WTC11 (cell line): ENCODE measurements at regions not wholly inside any gene's neighbourhood (a gene's known extent, or its start where the extent isn't known, plus 50 kb on each side); places are given as distances from the start of the nearest gene placed in this dataset.
A peak's percentile ranks its signal among the peaks of the same experiment; 100 is the strongest.

Experiments
- ATAC-seq: fragments of 200-7000 bp; cut with Tn5 transposase; 2 replicates; pipeline ENCODE4 v1.10.0; 2021; ENCODE audit warnings: mild to moderate bottlenecking, moderate library complexity
- CTCF ChIA-PET: fragments of 300-600 bp; sonication (Branson Sonifier 250); formaldehyde crosslinking; loops from one replicate; lab custom pipeline; 2021; ENCODE audit warnings: antibody characterized with exemption; lab: Charles Lee
- POLR2A ChIA-PET: fragments of 350-600 bp; sonication (Branson Sonifier 250); formaldehyde crosslinking; loops from one replicate; lab custom pipeline; 2021; ENCODE audit warnings: antibody characterized with exemption; lab: Charles Lee
- DNase-seq: peaks from one replicate; pipeline ENCODE4 v3.0.0; 2021; ENCODE audit warnings: low spot score
- H3K27ac Mint-ChIP-seq: 2 replicates; pipeline ENCODE4 v1.8.0; 2021; ENCODE audit warnings: mixed read lengths
- H3K27me3 Mint-ChIP-seq: 2 replicates; pipeline ENCODE4 v1.8.0; 2021; ENCODE audit warnings: low read depth, mild to moderate bottlenecking, moderate library complexity, mixed read lengths
- H3K36me3 Mint-ChIP-seq: 2 replicates; pipeline ENCODE4 v1.8.0; 2021; ENCODE audit warnings: mixed read lengths
- H3K4me1 Mint-ChIP-seq: 2 replicates; pipeline ENCODE4 v1.8.0; 2022; ENCODE audit warnings: mixed read lengths
- H3K4me3 Mint-ChIP-seq: 2 replicates; pipeline ENCODE4 v1.8.0; 2021; ENCODE audit warnings: mild to moderate bottlenecking, moderate library complexity, mixed read lengths
- H3K9me3 Mint-ChIP-seq: 2 replicates; pipeline ENCODE4 v1.8.0; 2021; ENCODE audit warnings: mixed read lengths
- ATF2 ChIP-seq: sonication (generic); formaldehyde crosslinking; IDR thresholded peaks from 2 replicates; pipeline ENCODE4 v1.8.1; 2022; ENCODE audit warnings: low read depth, missing genetic modification reagents, borderline replicate concordance
- ATF3 ChIP-seq: sonication (generic); formaldehyde crosslinking; conservative IDR thresholded peaks from 2 replicates; pipeline ENCODE4 v1.8.1; 2022; ENCODE audit warnings: mild to moderate bottlenecking, missing genetic modification reagents
- CREM ChIP-seq: sonication (generic); formaldehyde crosslinking; IDR thresholded peaks from 2 replicates; pipeline ENCODE4 v1.8.1; 2022; ENCODE audit warnings: mild to moderate bottlenecking, missing genetic modification reagents, moderate library complexity
- E2F4 ChIP-seq: sonication (generic); formaldehyde crosslinking; IDR thresholded peaks from 2 replicates; pipeline ENCODE4 v1.8.1; 2022; ENCODE audit warnings: low read depth, mild to moderate bottlenecking, moderate library complexity, missing genetic modification reagents, borderline replicate concordance
- ESRRA ChIP-seq: sonication (generic); formaldehyde crosslinking; IDR thresholded peaks from 2 replicates; pipeline ENCODE4 v1.8.1; 2022; ENCODE audit warnings: mild to moderate bottlenecking, missing genetic modification reagents, borderline replicate concordance
- ETV6 ChIP-seq: sonication (generic); formaldehyde crosslinking; IDR thresholded peaks from 2 replicates; pipeline ENCODE4 v1.8.1; 2022; ENCODE audit warnings: mild to moderate bottlenecking, missing genetic modification reagents
- FOXJ3 ChIP-seq: sonication (generic); formaldehyde crosslinking; IDR thresholded peaks from 2 replicates; pipeline ENCODE4 v1.9.0; 2021; ENCODE audit warnings: missing genetic modification reagents, mild to moderate bottlenecking, borderline replicate concordance
- FOXK1 ChIP-seq: sonication (generic); formaldehyde crosslinking; IDR thresholded peaks from 2 replicates; pipeline ENCODE4 v1.8.0; 2022; ENCODE audit warnings: mild to moderate bottlenecking, moderate library complexity, missing genetic modification reagents
- FOXP1 ChIP-seq: sonication (generic); formaldehyde crosslinking; IDR thresholded peaks from 2 replicates; pipeline ENCODE4 v1.8.0; 2022; ENCODE audit warnings: missing genetic modification reagents, mild to moderate bottlenecking, moderate library complexity, borderline replicate concordance
- HMGA2 ChIP-seq: fragments of 250-450 bp; sonication (Bioruptor Pico); IDR thresholded peaks from 2 replicates; pipeline ENCODE4 v1.4.0; 2021; ENCODE audit warnings: mild to moderate bottlenecking, moderate library complexity
- JAZF1 ChIP-seq: fragments of 250-450 bp; sonication (Bioruptor Pico); IDR thresholded peaks from 2 replicates; pipeline ENCODE4 v1.9.0; 2021; ENCODE audit warnings: moderate library complexity, mild to moderate bottlenecking, inconsistent platforms
- JUN ChIP-seq: sonication (generic); formaldehyde crosslinking; IDR thresholded peaks from 2 replicates; pipeline ENCODE4 v1.8.0; 2023; ENCODE audit warnings: mild to moderate bottlenecking, missing genetic modification reagents
- MAX ChIP-seq: sonication (generic); formaldehyde crosslinking; IDR thresholded peaks from 2 replicates; pipeline ENCODE4 v1.8.0; 2022; ENCODE audit warnings: mild to moderate bottlenecking, missing genetic modification reagents
- NR1H2 ChIP-seq: sonication (generic); formaldehyde crosslinking; IDR thresholded peaks from 2 replicates; pipeline ENCODE4 v1.9.0; 2021; ENCODE audit warnings: mild to moderate bottlenecking, moderate library complexity, missing genetic modification reagents
- RORB ChIP-seq: fragments of 250-450 bp; sonication (Bioruptor Pico); IDR thresholded peaks from 2 replicates; pipeline ENCODE4 v1.9.0; 2021; ENCODE audit warnings: mild to moderate bottlenecking
- TCF7 ChIP-seq: sonication (generic); formaldehyde crosslinking; IDR thresholded peaks from 2 replicates; pipeline ENCODE4 v1.8.0; 2022; ENCODE audit warnings: mild to moderate bottlenecking, low read depth, missing genetic modification reagents, moderate library complexity
- TP53 ChIP-seq: sonication (generic); formaldehyde crosslinking; IDR thresholded peaks from 2 replicates; pipeline ENCODE4 v1.8.1; 2023; ENCODE audit warnings: mild to moderate bottlenecking, missing genetic modification reagents
- ZBTB21 ChIP-seq: sonication (generic); formaldehyde crosslinking; IDR thresholded peaks from 2 replicates; pipeline ENCODE4 v1.8.1; 2023; ENCODE audit warnings: mild to moderate bottlenecking, missing genetic modification reagents, borderline replicate concordance
- ZMAT4 ChIP-seq: fragments of 250-450 bp; sonication (Bioruptor Pico); IDR thresholded peaks from 2 replicates; pipeline ENCODE4 v1.9.0; 2021; ENCODE audit warnings: mild to moderate bottlenecking
- ZNF138 ChIP-seq: sonication (generic); formaldehyde crosslinking; conservative IDR thresholded peaks from 2 replicates; pipeline ENCODE4 v1.8.1; 2022; ENCODE audit warnings: mild to moderate bottlenecking, moderate library complexity, missing genetic modification reagents
- ZNF232 ChIP-seq: sonication (generic); formaldehyde crosslinking; IDR thresholded peaks from 2 replicates; pipeline ENCODE4 v1.8.0; 2022; ENCODE audit warnings: mild to moderate bottlenecking, missing genetic modification reagents
- ZNF416 ChIP-seq: fragments of 250-450 bp; sonication (Bioruptor Pico); IDR thresholded peaks from 2 replicates; pipeline ENCODE4 v1.9.0; 2021; ENCODE audit warnings: mild to moderate bottlenecking, inconsistent platforms
- ZNF423 ChIP-seq: fragments of 250-450 bp; sonication (Bioruptor Pico); IDR thresholded peaks from 2 replicates; pipeline ENCODE4 v2.1.2; 2022; ENCODE audit warnings: mild to moderate bottlenecking, moderate library complexity
- TF ChIP-seq, protein P1 (sequence below): fragments of 250-450 bp; sonication (Bioruptor Pico); IDR thresholded peaks from 2 replicates; pipeline ENCODE4 v2.1.2; 2022; ENCODE audit warnings: mild to moderate bottlenecking, moderate library complexity
- TF ChIP-seq, protein P2 (sequence below): sonication (generic); formaldehyde crosslinking; IDR thresholded peaks from 2 replicates; pipeline ENCODE4 v1.8.1; 2023; ENCODE audit warnings: mild to moderate bottlenecking, missing genetic modification reagents, borderline replicate concordance

GRCh38 chr2:41716497-41716896 lies 331.3 kb upstream of the PKDCC start:
- Mint-ChIP-seq H3K9me3 (no peaks in the 10 kb centered on the region), H3K27ac (peak overlapping the region; percentile 6; the same call in 1 of the 2 replicates), H3K4me1 (0 out of 2 replicates have a peak, but pooled peaks cover 5% of the 10 kb centered on the region)

DNA sequence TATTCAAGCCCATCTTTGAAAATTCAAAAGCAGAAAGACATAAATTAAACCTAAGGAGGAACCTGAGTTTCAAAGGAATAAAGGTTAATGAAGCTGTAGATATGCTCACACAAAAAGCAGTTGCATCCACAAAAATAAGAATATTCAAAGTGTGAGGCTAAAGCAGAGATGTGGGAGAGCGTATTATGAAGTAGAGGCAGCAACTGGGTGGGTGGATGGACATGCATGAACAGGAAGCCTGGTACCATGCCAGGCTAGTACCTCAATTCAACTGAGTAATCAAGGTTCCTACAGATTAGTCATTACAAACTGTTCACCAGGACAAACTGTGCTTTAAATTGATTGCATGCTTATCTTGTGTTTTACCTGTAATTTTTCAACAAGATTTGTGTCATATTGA lies 330.0 kb upstream of the PKDCC start:
- POLR2A ChIA-PET: no interaction called here
- H3K4me3 Mint-ChIP-seq: no peak overlapping the region
- ATAC-seq (no peak), DNase-seq (no peak)
- CTCF ChIA-PET: interaction anchor here (1.1 kb wide), 1 partner anchor 19 kb away, joined by 4 read pairs; no protein-coding TSS in a partner anchor
- no peak overlapping the region for H3K27ac Mint-ChIP-seq
- H3K9me3 Mint-ChIP-seq: no peaks in the 10 kb centered on the region
- no peaks in the 10 kb centered on the region for H3K36me3 Mint-ChIP-seq
- H3K27me3 Mint-ChIP-seq: no peaks in the 10 kb centered on the region
- peaks cover 8% of the 10 kb centered on the region for H3K4me1 Mint-ChIP-seq
- TF ChIP-seq ZNF423 (CRISPR knock-in tag) (no peak), TP53 (CRISPR knock-in tag) (no peak), FOXK1 (CRISPR knock-in tag) (no peak), ZMAT4 (CRISPR knock-in tag) (no peak), CREM (CRISPR knock-in tag) (no peak), JUN (no peak), NR1H2 (CRISPR knock-in tag) (no peak), ZNF138 (CRISPR knock-in tag) (no peak), TCF7 (CRISPR knock-in tag) (no peak), MAX (CRISPR knock-in tag) (no peak), ESRRA (CRISPR knock-in tag) (no peak)

More at GRCh38 chr2:41716497-41716896, 331.3 kb upstream of the PKDCC start:
- peak; percentile 67 for ATAC-seq
- Mint-ChIP-seq H3K36me3 (no peaks in the 10 kb centered on the region), H3K4me3 (no peak overlapping the region), H3K27me3 (no peaks in the 10 kb centered on the region)
- peak; percentile 18 for DNase-seq
- TF ChIP-seq, protein P1, sequence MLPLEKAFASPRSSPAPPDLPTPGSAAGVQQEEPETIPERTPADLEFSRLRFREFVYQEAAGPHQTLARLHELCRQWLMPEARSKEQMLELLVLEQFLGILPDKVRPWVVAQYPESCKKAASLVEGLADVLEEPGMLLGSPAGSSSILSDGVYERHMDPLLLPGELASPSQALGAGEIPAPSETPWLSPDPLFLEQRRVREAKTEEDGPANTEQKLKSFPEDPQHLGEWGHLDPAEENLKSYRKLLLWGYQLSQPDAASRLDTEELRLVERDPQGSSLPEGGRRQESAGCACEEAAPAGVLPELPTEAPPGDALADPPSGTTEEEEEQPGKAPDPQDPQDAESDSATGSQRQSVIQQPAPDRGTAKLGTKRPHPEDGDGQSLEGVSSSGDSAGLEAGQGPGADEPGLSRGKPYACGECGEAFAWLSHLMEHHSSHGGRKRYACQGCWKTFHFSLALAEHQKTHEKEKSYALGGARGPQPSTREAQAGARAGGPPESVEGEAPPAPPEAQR (CRISPR knock-in tag): no peak
- no peak for TF ChIP-seq ZBTB21 (CRISPR knock-in tag)
- no peak for TF ChIP-seq ZNF416
- TF ChIP-seq ESRRA (CRISPR knock-in tag): no peak
- no peak for TF ChIP-seq ZNF232
- TF ChIP-seq NR1H2 (CRISPR knock-in tag): no peak
- TF ChIP-seq ATF2: no peak
- no peak for TF ChIP-seq JAZF1 (CRISPR knock-in tag)
- no peak for TF ChIP-seq ZNF423 (CRISPR knock-in tag)
- no peak for TF ChIP-seq ATF3 (CRISPR knock-in tag)
- TF ChIP-seq CREM (CRISPR knock-in tag): no peak
- TF ChIP-seq ETV6: no peak
- TF ChIP-seq E2F4 (CRISPR knock-in tag): no peak
- TF ChIP-seq FOXJ3 (CRISPR knock-in tag): no peak
- TF ChIP-seq TCF7 (CRISPR knock-in tag): no peak
- no peak for TF ChIP-seq HMGA2 (CRISPR knock-in tag)
- no peak for TF ChIP-seq JUN
- TF ChIP-seq, protein P2, sequence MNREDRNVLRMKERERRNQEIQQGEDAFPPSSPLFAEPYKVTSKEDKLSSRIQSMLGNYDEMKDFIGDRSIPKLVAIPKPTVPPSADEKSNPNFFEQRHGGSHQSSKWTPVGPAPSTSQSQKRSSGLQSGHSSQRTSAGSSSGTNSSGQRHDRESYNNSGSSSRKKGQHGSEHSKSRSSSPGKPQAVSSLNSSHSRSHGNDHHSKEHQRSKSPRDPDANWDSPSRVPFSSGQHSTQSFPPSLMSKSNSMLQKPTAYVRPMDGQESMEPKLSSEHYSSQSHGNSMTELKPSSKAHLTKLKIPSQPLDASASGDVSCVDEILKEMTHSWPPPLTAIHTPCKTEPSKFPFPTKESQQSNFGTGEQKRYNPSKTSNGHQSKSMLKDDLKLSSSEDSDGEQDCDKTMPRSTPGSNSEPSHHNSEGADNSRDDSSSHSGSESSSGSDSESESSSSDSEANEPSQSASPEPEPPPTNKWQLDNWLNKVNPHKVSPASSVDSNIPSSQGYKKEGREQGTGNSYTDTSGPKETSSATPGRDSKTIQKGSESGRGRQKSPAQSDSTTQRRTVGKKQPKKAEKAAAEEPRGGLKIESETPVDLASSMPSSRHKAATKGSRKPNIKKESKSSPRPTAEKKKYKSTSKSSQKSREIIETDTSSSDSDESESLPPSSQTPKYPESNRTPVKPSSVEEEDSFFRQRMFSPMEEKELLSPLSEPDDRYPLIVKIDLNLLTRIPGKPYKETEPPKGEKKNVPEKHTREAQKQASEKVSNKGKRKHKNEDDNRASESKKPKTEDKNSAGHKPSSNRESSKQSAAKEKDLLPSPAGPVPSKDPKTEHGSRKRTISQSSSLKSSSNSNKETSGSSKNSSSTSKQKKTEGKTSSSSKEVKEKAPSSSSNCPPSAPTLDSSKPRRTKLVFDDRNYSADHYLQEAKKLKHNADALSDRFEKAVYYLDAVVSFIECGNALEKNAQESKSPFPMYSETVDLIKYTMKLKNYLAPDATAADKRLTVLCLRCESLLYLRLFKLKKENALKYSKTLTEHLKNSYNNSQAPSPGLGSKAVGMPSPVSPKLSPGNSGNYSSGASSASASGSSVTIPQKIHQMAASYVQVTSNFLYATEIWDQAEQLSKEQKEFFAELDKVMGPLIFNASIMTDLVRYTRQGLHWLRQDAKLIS (CRISPR knock-in tag): no peak
- TF ChIP-seq FOXP1 (CRISPR knock-in tag): no peak
- no peak for TF ChIP-seq RORB
- ChIA-PET POLR2A (no interaction called here), CTCF (no interaction called here)
